RWPE2 (cell line): ENCODE measurements at regions not wholly inside any gene's neighbourhood (a gene's known extent, or its start where the extent isn't known, plus 50 kb on each side); places are given as distances from the start of the nearest gene placed in this dataset.
"Not testable (repeated sequence)": the region's sequence is repeated elsewhere in the genome, so short reads cannot be mapped to it uniquely, and the experiment has no call there.

Experiments
- ATAC-seq: fragments of 200-7000 bp; cut with Tn5 transposase; 3 replicates; pipeline ENCODE4 v1.9.1; 2021; ENCODE audit warnings: low read depth
- DNase-seq: peaks from one replicate; pipeline ENCODE4 v3.0.0-alpha.2; 2020; ENCODE audit warnings: low spot score
- H3K27ac ChIP-seq: fragments of 450-650 bp; 2 replicates; pipeline ENCODE4 v1.5.1; 2017; ENCODE audit warnings: mild to moderate bottlenecking; ENCODE audit not compliant: poor library complexity, severe bottlenecking
- H3K27me3 ChIP-seq: fragments of 250-450 bp; sonication (Bioruptor Pico); 2 replicates; pipeline ENCODE4 v1.5.1; 2021; ENCODE audit warnings: mild to moderate bottlenecking, moderate library complexity; ENCODE audit not compliant: insufficient read depth, poor library complexity, severe bottlenecking
- H3K36me3 ChIP-seq: fragments of 250-450 bp; sonication (Bioruptor Pico); 2 replicates; pipeline ENCODE4 v1.5.1; 2020; ENCODE audit warnings: low read depth, mild to moderate bottlenecking, moderate library complexity
- H3K4me1 ChIP-seq: fragments of 250-450 bp; sonication (Bioruptor Pico); 2 replicates; pipeline ENCODE4 v1.5.1; 2021; ENCODE audit warnings: mild to moderate bottlenecking, moderate library complexity; ENCODE audit not compliant: insufficient read depth, poor library complexity, severe bottlenecking
- H3K4me3 ChIP-seq: fragments of 250-450 bp; sonication (Bioruptor Pico); 2 replicates; pipeline ENCODE4 v1.5.1; 2021; ENCODE audit warnings: mild to moderate bottlenecking, moderate library complexity; ENCODE audit not compliant: severe bottlenecking
- H3K9me3 ChIP-seq: fragments of 250-450 bp; sonication (Bioruptor Pico); 2 replicates; pipeline ENCODE4 v1.5.1; 2021; ENCODE audit warnings: mild to moderate bottlenecking, moderate library complexity; ENCODE audit not compliant: severe bottlenecking
- TF ChIP-seq, protein P1 (sequence below): fragments of 450-650 bp; IDR thresholded peaks from one replicate; pipeline ENCODE4 v1.5.1; 2017; ENCODE audit warnings: mild to moderate bottlenecking, moderate library complexity; ENCODE audit not compliant: poor library complexity, severe bottlenecking

DNA sequence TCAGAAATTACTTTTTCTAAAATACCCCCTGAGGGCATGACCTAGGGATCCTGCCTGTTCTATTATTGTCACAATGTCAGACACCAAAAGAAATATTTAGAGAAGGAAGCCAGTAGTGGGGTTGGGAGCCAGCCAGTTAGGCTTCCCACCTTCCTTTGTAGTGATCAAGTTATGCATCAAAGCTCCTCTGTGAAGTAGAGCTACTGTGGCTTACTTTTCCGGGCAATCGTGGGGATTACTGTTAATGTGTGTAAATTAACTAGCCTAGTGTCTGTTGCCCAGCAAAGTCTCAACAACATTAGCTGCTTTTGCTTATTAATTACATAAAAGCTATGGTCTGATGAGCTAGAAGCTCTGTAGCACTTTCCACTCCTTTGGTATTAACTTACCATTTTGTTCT lies 109.0 kb upstream of the PCAT7 start:
- no peak overlapping the region for H3K4me3 ChIP-seq
- no peaks in the 10 kb centered on the region for H3K27me3 ChIP-seq

DNA sequence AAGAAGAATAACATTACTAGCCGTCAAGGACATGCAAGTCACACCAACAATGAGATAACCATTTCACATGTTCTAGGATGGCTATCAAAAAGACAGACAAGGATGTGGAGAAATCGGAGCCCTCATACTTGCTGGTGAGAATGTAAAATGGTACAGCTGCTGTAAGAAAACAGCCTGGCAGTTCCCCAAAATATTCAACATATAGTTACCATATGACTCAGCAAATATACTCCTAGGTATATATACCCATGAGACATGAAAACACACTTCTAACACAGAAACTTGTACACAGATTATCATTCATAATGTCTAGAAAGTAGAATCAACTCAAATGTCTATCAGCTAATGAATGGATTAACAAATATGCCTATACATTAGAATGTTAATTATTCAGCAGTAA lies 105.4 kb upstream of the PCAT7 start:
- TF ChIP-seq, protein P1, sequence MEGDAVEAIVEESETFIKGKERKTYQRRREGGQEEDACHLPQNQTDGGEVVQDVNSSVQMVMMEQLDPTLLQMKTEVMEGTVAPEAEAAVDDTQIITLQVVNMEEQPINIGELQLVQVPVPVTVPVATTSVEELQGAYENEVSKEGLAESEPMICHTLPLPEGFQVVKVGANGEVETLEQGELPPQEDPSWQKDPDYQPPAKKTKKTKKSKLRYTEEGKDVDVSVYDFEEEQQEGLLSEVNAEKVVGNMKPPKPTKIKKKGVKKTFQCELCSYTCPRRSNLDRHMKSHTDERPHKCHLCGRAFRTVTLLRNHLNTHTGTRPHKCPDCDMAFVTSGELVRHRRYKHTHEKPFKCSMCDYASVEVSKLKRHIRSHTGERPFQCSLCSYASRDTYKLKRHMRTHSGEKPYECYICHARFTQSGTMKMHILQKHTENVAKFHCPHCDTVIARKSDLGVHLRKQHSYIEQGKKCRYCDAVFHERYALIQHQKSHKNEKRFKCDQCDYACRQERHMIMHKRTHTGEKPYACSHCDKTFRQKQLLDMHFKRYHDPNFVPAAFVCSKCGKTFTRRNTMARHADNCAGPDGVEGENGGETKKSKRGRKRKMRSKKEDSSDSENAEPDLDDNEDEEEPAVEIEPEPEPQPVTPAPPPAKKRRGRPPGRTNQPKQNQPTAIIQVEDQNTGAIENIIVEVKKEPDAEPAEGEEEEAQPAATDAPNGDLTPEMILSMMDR = no peak
- ATAC-seq (no peak), DNase-seq (no peak)
- no peak overlapping the region for H3K27ac ChIP-seq
- H3K9me3 ChIP-seq = no peaks in the 10 kb centered on the region
- H3K4me3 ChIP-seq = no peak overlapping the region
- H3K4me1 ChIP-seq = no peaks in the 10 kb centered on the region
- peaks cover 84% of the 10 kb centered on the region for H3K36me3 ChIP-seq
- no peaks in the 10 kb centered on the region for H3K27me3 ChIP-seq

More for the DNA sequence above, 109.0 kb upstream of the PCAT7 start:
- Histone ChIP-seq H3K4me1 (no peaks in the 10 kb centered on the region), H3K36me3 (peaks cover 67% of the 10 kb centered on the region), H3K9me3 (no peaks in the 10 kb centered on the region), H3K27ac (no peak overlapping the region)
- DNase-seq = no peak
- ATAC-seq = no peak
- TF ChIP-seq, protein P1 = no peak

DNA sequence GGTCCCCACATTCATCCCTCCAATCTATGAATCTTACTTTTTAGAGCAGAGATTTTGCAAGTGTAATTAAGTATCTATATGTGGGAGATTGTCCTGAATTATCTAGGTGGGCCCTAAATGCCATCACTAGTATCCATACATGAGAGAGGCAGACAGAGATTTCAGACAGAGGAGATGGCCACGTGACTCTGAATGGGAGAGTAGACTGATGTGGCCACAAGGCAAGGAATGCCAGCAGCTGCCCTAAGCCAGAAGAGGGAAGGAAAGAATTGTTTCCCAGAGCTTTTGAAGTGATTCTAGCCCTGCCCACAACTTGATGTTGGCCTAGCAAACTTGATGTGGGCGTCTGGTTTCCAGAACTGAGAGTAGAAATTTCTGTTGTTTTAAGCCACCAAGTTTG lies 90.1 kb upstream of the PCAT7 start:
- DNase-seq (no peak), ATAC-seq (no peak)
- Histone ChIP-seq H3K36me3 (peaks cover 23% of the 10 kb centered on the region), H3K9me3 (peaks cover 9% of the 10 kb centered on the region), H3K27me3 (no peaks in the 10 kb centered on the region), H3K27ac (no peak overlapping the region), H3K4me1 (no peaks in the 10 kb centered on the region), H3K4me3 (no peak overlapping the region)
- TF ChIP-seq, protein P1 = no peak

DNA sequence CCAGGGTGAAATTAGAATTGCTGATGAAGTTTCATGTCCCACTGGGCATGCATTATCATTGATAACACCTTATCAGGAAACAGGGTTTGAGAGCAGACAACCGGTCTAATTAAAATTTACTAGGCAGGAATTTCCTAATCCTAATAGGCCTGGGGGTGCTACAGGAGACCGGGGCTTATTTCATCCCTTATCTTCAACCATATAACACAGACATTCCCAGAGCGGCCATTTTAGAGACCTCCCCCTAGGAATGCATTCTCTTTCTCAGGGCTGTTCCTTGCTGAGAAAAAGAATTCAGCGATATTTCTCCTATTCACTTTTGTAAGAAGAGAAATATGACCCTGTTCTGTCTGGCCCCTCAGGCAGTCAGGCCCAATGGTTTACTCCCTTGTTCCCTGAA lies 82.8 kb upstream of the PCAT7 start:
- not testable (repeated sequence) for H3K27ac ChIP-seq, H3K27me3 ChIP-seq, ATAC-seq, DNase-seq, H3K36me3 ChIP-seq, H3K4me3 ChIP-seq, H3K4me1 ChIP-seq, H3K9me3 ChIP-seq

DNA sequence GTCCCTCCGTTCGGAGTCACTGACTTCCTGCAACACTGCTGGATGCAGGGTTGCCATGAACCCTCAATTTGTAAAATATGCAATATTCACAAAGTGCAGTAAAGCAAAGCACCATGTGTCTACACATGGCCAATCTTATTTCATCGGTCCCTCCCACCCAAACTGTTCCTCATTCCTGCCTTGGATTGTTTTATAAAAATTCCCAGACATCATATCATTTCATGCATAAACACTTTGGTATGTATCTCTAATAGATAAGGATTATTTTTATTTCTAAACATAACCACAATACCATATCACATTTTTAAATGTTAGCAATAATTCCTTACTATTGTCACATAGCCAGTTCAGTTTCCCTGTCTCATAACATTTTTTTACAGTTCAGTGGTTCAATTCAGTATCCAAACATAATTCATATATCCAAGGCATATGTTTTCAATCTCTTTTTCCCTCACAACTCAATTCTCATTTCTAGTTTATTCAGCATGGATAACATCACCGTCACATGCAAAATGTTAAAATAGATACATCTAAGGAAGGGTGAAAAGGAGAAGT lies 82.0 kb upstream of the PCAT7 start:
- H3K27me3 ChIP-seq = no peaks in the 10 kb centered on the region
- DNase-seq (no peak), ATAC-seq (no peak)
- TF ChIP-seq, protein P1 = no peak
- H3K4me1 ChIP-seq = no peaks in the 10 kb centered on the region
- no peak overlapping the region for H3K27ac ChIP-seq
- no peaks in the 10 kb centered on the region for H3K9me3 ChIP-seq
- H3K36me3 ChIP-seq = no peaks in the 10 kb centered on the region
- H3K4me3 ChIP-seq = no peak overlapping the region
